ENCODE measurements at regions not wholly inside any gene's neighbourhood (a gene's known extent, or its start where the extent isn't known, plus 50 kb on each side); places are given as distances from the start of the nearest gene placed in this dataset.

- TF ChIP-seq CTCF (IDR thresholded peaks at IDR 0.05) (no peak), MYC (IDR thresholded peaks at IDR 0.05; ENCODE audit: borderline replicate concordance, low read length) (no peak), RCOR1 (IDR thresholded peaks at IDR 0.05; ENCODE audit: low read depth, low read length) (no peak), MAFK (IDR thresholded peaks at IDR 0.05; ENCODE audit: partially characterized antibody) (no peak), JUN (IDR thresholded peaks at IDR 0.05) (no peak), SREBF2 (IDR thresholded peaks at IDR 0.05) (no peak)
Measured at GRCh38 chr2:58976375-58977071, 735.4 kb upstream of the FANCL start.

Measured in A549 (cell line).